ENCODE measurements at regions not wholly inside any gene's neighbourhood (a gene's known extent, or its start where the extent isn't known, plus 50 kb on each side); places are given as distances from the start of the nearest gene placed in this dataset.

- ATAC-seq, result peak; percentile 46; the same call in 2 of the 3 replicates
- POLR2A ChIA-PET, result no interaction called here
- 5% methylated on average over 1 of the region's 1 CpG for WGBS (ENCODE audit: insufficient coverage, insufficient replicate concordance, low lambda C conversion rate, missing lambda C conversion rate)
- no peak overlapping the region for H2AFZ ChIP-seq (ENCODE audit: control insufficient read depth, low read depth, low read length)
- no peak overlapping the region for H3K27ac ChIP-seq (ENCODE audit: control insufficient read depth, insufficient read depth)
- H3K79me2 ChIP-seq (ENCODE audit: control insufficient read depth, insufficient read depth, low read length), result no peaks in the 10 kb centered on the region
- H3K36me3 ChIP-seq (ENCODE audit: control insufficient read depth in 2 of 2, insufficient read depth in 2 of 2, low read length in 1 of 2), result no peaks in the 10 kb centered on the region
- no peaks in the 10 kb centered on the region for H3K27me3 ChIP-seq (replicated peaks in 1 of 2; ENCODE audit: control insufficient read depth in 2 of 2, insufficient read depth in 2 of 2, low read length in 1 of 2)
- CTCF ChIA-PET, result interaction anchor here (0.7 to 2.2 kb wide), 4 partner anchors 12 to 183 kb away, joined by 3 to 8 read pairs (median 3); partner anchors contain the start of gene TSC22D2
- RAD21 ChIA-PET (ENCODE audit: unreplicated experiment), result no interaction called here
- intact Hi-C loops (cut with micrococcal nuclease; ENCODE audit: unreplicated experiment) (no loop called here), in situ Hi-C loops (cut with MboI) (no loop called here)
- no peaks in the 10 kb centered on the region for H4K20me1 ChIP-seq (ENCODE audit: control insufficient read depth, insufficient read depth)
- no peak overlapping the region for H3K9ac ChIP-seq (ENCODE audit: control insufficient read depth, insufficient read depth, low read length)
- no peaks in the 10 kb centered on the region for H3K4me1 ChIP-seq (ENCODE audit: control insufficient read depth, insufficient read depth, low read length)
- TF ChIP-seq RAD21 (IDR thresholded peaks at IDR 0.05; ENCODE audit: insufficient read depth, low read depth, low read length) (0 out of 2 replicates have a peak, but pooled peaks have one; percentile 16), TCF12 (IDR thresholded peaks at IDR 0.05; ENCODE audit: low read depth, low read length) (no peak)
- no peak for FAIRE-seq
- SMC1A ChIA-PET (ENCODE audit: uncharacterized antibody, unreplicated experiment), result interaction anchor here (0.9 to 1.8 kb wide), 5 partner anchors 9 to 163 kb away, joined by 3 to 4 read pairs (median 3); no protein-coding TSS in a partner anchor
- DNase-seq (ENCODE audit: low read depth, low spot score), result no peak
- no TSS peak for BruUV-seq (replicated peaks)
- no peaks in the 10 kb centered on the region for H3K9me3 ChIP-seq (replicated peaks; ENCODE audit: control insufficient read depth, insufficient read depth, low read length)
- H3K4me2 ChIP-seq (ENCODE audit: control insufficient read depth, insufficient read depth), result no peak overlapping the region
- H3K4me3 ChIP-seq, result no peak overlapping the region
Measured at GRCh38 chr3:150312018-150312657, 96.0 kb upstream of the TSC22D2 start.

DNA sequence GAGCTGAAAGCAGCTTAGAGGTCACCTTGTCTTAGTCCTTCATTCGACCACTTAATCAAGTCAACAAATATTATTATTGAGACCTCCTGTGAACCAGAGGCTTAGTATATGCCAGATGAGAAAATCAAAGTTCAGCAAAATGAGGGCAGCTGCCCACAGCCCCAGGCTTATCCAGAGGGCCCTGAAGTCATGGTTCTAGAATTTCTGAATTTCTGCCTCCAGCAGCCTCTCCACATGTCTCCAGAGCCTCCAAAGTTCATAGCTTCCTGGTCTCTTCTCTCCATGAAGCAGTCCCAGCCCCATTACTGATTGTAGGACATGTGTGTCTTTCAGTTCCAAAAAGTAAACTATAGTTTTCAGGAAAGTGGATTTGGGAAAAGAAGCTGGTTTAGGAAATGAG lies 96.9 kb upstream of the TSC22D2 start:
- Histone ChIP-seq H3K9me3 (replicated peaks; ENCODE audit: control insufficient read depth, insufficient read depth, low read length) (no peaks in the 10 kb centered on the region), H3K4me3 (no peak overlapping the region), H3K27ac (ENCODE audit: control insufficient read depth, insufficient read depth) (no peak overlapping the region), H3K9ac (ENCODE audit: control insufficient read depth, insufficient read depth, low read length) (no peak overlapping the region), H3K4me2 (ENCODE audit: control insufficient read depth, insufficient read depth) (no peak overlapping the region), H3K4me1 (ENCODE audit: control insufficient read depth, insufficient read depth, low read length) (no peaks in the 10 kb centered on the region), H3K79me2 (ENCODE audit: control insufficient read depth, insufficient read depth, low read length) (no peaks in the 10 kb centered on the region), H3K27me3 (replicated peaks in 1 of 2; ENCODE audit: control insufficient read depth in 2 of 2, insufficient read depth in 2 of 2, low read length in 1 of 2) (no peaks in the 10 kb centered on the region), H3K36me3 (ENCODE audit: control insufficient read depth in 2 of 2, insufficient read depth in 2 of 2, low read length in 1 of 2) (no peaks in the 10 kb centered on the region), H2AFZ (ENCODE audit: control insufficient read depth, low read depth, low read length) (no peak overlapping the region), H4K20me1 (ENCODE audit: control insufficient read depth, insufficient read depth) (no peaks in the 10 kb centered on the region)
- TF ChIP-seq EP300 (IDR thresholded peaks at IDR 0.05; ENCODE audit: borderline replicate concordance in 1 of 2, control insufficient read depth in 1 of 2, low read depth in 2 of 2, low read length in 2 of 2) (no peak), ZNF217 (IDR thresholded peaks at IDR 0.05) (no peak), IKZF2 (IDR thresholded peaks at IDR 0.05) (no peak), E2F8 (IDR thresholded peaks at IDR 0.05; ENCODE audit: low read depth, partially characterized antibody) (no peak), GATAD2B (conservative IDR thresholded peaks at IDR 0.05; ENCODE audit: low read depth) (no peak), MTA3 (IDR thresholded peaks at IDR 0.05; ENCODE audit: borderline replicate concordance, low read length) (no peak)
- TF ChIP-seq, protein P1, sequence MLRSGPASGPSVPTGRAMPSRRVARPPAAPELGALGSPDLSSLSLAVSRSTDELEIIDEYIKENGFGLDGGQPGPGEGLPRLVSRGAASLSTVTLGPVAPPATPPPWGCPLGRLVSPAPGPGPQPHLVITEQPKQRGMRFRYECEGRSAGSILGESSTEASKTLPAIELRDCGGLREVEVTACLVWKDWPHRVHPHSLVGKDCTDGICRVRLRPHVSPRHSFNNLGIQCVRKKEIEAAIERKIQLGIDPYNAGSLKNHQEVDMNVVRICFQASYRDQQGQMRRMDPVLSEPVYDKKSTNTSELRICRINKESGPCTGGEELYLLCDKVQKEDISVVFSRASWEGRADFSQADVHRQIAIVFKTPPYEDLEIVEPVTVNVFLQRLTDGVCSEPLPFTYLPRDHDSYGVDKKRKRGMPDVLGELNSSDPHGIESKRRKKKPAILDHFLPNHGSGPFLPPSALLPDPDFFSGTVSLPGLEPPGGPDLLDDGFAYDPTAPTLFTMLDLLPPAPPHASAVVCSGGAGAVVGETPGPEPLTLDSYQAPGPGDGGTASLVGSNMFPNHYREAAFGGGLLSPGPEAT (IDR thresholded peaks at IDR 0.05; ENCODE audit: low read depth), result no peak
- ChIA-PET SMC1A (ENCODE audit: uncharacterized antibody, unreplicated experiment) (interaction anchor here (0.7 to 1.8 kb wide), 11 partner anchors 9 to 184 kb away, joined by 3 to 9 read pairs (median 4); no protein-coding TSS in a partner anchor), CTCF (interaction anchor here (1.1 to 2.2 kb wide), 7 partner anchors 8 to 184 kb away, joined by 3 to 8 read pairs (median 5); no protein-coding TSS in a partner anchor), POLR2A (interaction anchor here (1.0 to 1.2 kb wide), 2 partner anchors 14 to 33 kb away, joined by 3 to 4 read pairs; no protein-coding TSS in a partner anchor), RAD21 (ENCODE audit: unreplicated experiment) (interaction anchor here (1.0 to 1.4 kb wide), 2 partner anchors 18 to 120 kb away, joined by 3 to 5 read pairs; no protein-coding TSS in a partner anchor)
- WGBS (ENCODE audit: insufficient coverage, insufficient replicate concordance, low lambda C conversion rate, missing lambda C conversion rate), result 0% methylated on average over 1 of the region's 1 CpG
- ATAC-seq, result no peak
- BruUV-seq (replicated peaks), result no TSS peak
- DNase-seq (ENCODE audit: low read depth, low spot score), result no peak
- intact Hi-C loops (cut with micrococcal nuclease; ENCODE audit: unreplicated experiment), result no loop called here
- in situ Hi-C loops (cut with MboI), result no loop called here
- FAIRE-seq, result no peak
